ENCODE measurements at regions not wholly inside any gene's neighbourhood (a gene's known extent, or its start where the extent isn't known, plus 50 kb on each side); places are given as distances from the start of the nearest gene placed in this dataset.

DNA sequence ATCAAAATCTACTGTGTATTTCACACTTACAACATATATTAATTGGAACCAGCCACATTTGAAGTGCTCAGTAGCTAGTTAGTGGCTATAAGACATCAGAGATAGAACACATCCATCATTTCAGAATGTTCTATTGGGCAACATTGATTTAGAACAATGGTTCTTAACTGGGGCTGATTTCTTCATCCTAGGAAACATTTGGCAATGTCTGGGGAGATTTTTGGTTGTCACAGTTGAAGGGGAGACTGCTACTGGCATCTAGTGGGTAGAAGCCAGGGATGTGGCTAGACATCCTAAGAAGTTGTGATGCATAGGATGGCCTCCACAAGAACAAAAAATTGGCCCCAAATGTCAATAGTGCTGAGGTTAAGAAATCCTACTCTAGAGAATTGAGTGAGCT lies 132.5 kb downstream of the OLIG3 start:
- BruUV-seq (replicated peaks): no TSS peak
- TF ChIP-seq EZH2 (IDR thresholded peaks at IDR 0.05; ENCODE audit: borderline replicate concordance, low read depth, low read length, poor library complexity, severe bottlenecking) (no peak), CTCF (conservative IDR thresholded peaks at IDR 0.05; ENCODE audit: low read depth, low read length) (no peak)
- no peaks in the 10 kb centered on the region for H3K9me3 ChIP-seq (ENCODE audit: low read depth, low read length, poor library complexity, severe bottlenecking)
- CTCF ChIA-PET: no interaction called here
- no peaks in the 10 kb centered on the region for H3K36me3 ChIP-seq (ENCODE audit: insufficient read depth, low read length, poor library complexity, severe bottlenecking)
- no peak overlapping the region for H3K4me3 ChIP-seq (ENCODE audit: low read depth, low read length, poor library complexity, severe bottlenecking)
- no peaks in the 10 kb centered on the region for H3K27me3 ChIP-seq (replicated peaks; ENCODE audit: insufficient read depth, low read depth, low read length, poor library complexity)
- POLR2A ChIA-PET (ENCODE audit: low non-redundant PET): no interaction called here
- intact Hi-C loops (cut with micrococcal nuclease; ENCODE audit: unreplicated experiment): no loop called here
- no peaks in the 10 kb centered on the region for H3K4me1 ChIP-seq (ENCODE audit: insufficient read depth, low read length, poor library complexity, severe bottlenecking)
- no peak for DNase-seq (ENCODE audit: low spot score)
- H3K27ac ChIP-seq (ENCODE audit: low read depth, low read length, poor library complexity, severe bottlenecking): no peak overlapping the region

DNA sequence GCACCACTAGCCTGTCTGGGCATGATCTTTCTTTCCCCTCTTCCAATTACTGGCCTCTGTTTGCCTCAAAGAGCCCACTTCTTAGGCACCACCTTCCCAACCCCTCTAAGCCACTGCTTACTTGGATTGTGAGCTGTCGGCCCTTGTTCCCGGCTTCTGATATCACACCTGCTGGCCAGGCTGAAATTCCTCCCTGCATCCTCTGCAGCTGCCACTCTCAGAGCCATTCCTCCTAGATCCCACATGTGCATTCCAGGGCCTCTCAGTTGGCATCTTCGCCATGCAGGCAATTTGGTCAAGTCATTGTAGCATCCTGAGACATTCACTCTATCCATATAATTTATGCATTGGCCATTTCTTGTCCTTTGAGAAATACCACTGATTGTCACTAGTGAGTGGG lies 135.9 kb downstream of the OLIG3 start:
- Histone ChIP-seq H3K36me3 (ENCODE audit: insufficient read depth, low read length, poor library complexity, severe bottlenecking) (no peaks in the 10 kb centered on the region), H3K27ac (ENCODE audit: low read depth, low read length, poor library complexity, severe bottlenecking) (no peak overlapping the region), H3K9me3 (ENCODE audit: low read depth, low read length, poor library complexity, severe bottlenecking) (no peaks in the 10 kb centered on the region), H3K27me3 (replicated peaks; ENCODE audit: insufficient read depth, low read depth, low read length, poor library complexity) (no peaks in the 10 kb centered on the region), H3K4me1 (ENCODE audit: insufficient read depth, low read length, poor library complexity, severe bottlenecking) (no peaks in the 10 kb centered on the region), H3K4me3 (ENCODE audit: low read depth, low read length, poor library complexity, severe bottlenecking) (no peak overlapping the region)
- ChIA-PET POLR2A (ENCODE audit: low non-redundant PET) (no interaction called here), CTCF (no interaction called here)
- intact Hi-C loops (cut with micrococcal nuclease; ENCODE audit: unreplicated experiment): no loop called here
- no peak for DNase-seq (ENCODE audit: low spot score)
- no peak for TF ChIP-seq EZH2 (IDR thresholded peaks at IDR 0.05; ENCODE audit: borderline replicate concordance, low read depth, low read length, poor library complexity, severe bottlenecking)
- no peak for TF ChIP-seq CTCF (conservative IDR thresholded peaks at IDR 0.05; ENCODE audit: low read depth, low read length)
- BruUV-seq (replicated peaks): no TSS peak

- Histone ChIP-seq H3K4me3 (ENCODE audit: low read depth, low read length, poor library complexity, severe bottlenecking) (no peak overlapping the region), H3K27me3 (replicated peaks; ENCODE audit: insufficient read depth, low read depth, low read length, poor library complexity) (no peaks in the 10 kb centered on the region), H3K36me3 (ENCODE audit: insufficient read depth, low read length, poor library complexity, severe bottlenecking) (no peaks in the 10 kb centered on the region), H3K27ac (ENCODE audit: low read depth, low read length, poor library complexity, severe bottlenecking) (no peak overlapping the region), H3K4me1 (ENCODE audit: insufficient read depth, low read length, poor library complexity, severe bottlenecking) (no peaks in the 10 kb centered on the region), H3K9me3 (ENCODE audit: low read depth, low read length, poor library complexity, severe bottlenecking) (no peaks in the 10 kb centered on the region)
- DNase-seq (ENCODE audit: low spot score): no peak
- BruUV-seq (replicated peaks): no TSS peak
- TF ChIP-seq CTCF (conservative IDR thresholded peaks at IDR 0.05; ENCODE audit: low read depth, low read length): no peak
- no peak for TF ChIP-seq EZH2 (IDR thresholded peaks at IDR 0.05; ENCODE audit: borderline replicate concordance, low read depth, low read length, poor library complexity, severe bottlenecking)
- ChIA-PET CTCF (no interaction called here), POLR2A (ENCODE audit: low non-redundant PET) (no interaction called here)
- intact Hi-C loops (cut with micrococcal nuclease; ENCODE audit: unreplicated experiment): no loop called here
These were observed 136.3 kb downstream of the OLIG3 start for GRCh38 chr6:137357948-137358266.
